Adipocyte (in vitro differentiated cells): ENCODE measurements at regions not wholly inside any gene's neighbourhood (a gene's known extent, or its start where the extent isn't known, plus 50 kb on each side); places are given as distances from the start of the nearest gene placed in this dataset.

ENCODE experiments used
- DNase-seq: peaks from one replicate; pipeline ENCODE4 v3.0.0-alpha.2; 2015; ENCODE audit warnings: low read depth
- H3K27me3 ChIP-seq: replicated peaks from 2 replicates; pipeline ENCODE4 v1.7.0; 2013; ENCODE audit warnings: mild to moderate bottlenecking, low read length, moderate library complexity; ENCODE audit not compliant: control insufficient read depth, insufficient read depth
- H3K36me3 ChIP-seq: 2 replicates; pipeline ENCODE4 v1.7.0; 2013; ENCODE audit warnings: low read length, mild to moderate bottlenecking, moderate library complexity; ENCODE audit not compliant: control insufficient read depth, insufficient read depth, severe bottlenecking
- H3K4me1 ChIP-seq: 2 replicates; pipeline ENCODE4 v1.7.0; 2013; ENCODE audit warnings: mild to moderate bottlenecking, low read length, moderate library complexity; ENCODE audit not compliant: control insufficient read depth, insufficient read depth
- H3K4me3 ChIP-seq: 2 replicates; pipeline ENCODE4 v1.7.0; 2013; ENCODE audit warnings: mild to moderate bottlenecking, low read length, moderate library complexity
- H3K9ac ChIP-seq: 2 replicates; pipeline ENCODE4 v1.7.0; 2013; ENCODE audit warnings: mild to moderate bottlenecking, low read length, moderate library complexity
- H3K9me3 ChIP-seq: 2 replicates; pipeline ENCODE4 v1.7.0; 2013; ENCODE audit warnings: mild to moderate bottlenecking, low read length, moderate library complexity; ENCODE audit not compliant: control insufficient read depth

DNA sequence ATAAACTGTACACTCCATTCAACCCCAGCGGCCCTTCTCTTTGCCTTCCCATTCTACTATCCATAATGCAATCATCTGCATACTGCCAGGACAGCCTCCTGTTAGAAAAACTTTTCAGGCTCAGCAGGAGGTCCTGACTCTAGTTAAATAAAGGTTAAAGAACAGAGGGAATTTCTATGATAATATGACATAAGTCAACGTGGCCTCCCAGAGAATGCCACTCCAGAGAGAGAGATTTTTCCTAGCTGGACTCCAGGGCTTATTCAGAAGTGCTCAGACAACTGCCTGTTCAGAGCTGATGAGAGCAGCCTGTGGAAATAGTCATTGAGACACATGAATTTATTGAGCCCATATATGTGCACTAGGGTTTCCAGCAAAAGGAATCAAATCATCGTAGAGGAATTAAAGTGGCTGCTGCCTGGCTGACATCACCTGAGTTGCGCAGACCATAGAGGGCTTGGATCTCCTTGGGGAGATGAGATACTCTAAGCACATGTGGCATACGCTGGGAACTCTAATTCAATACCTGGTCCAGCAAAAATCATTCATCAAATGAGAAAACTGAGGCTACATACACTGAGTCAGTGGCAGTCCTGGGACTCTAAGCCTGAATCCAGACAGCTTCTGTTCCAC, 736.2 kb downstream of the PTPRU start:
- Histone ChIP-seq H3K9ac (no peak overlapping the region), H3K4me1 (no peaks in the 10 kb centered on the region), H3K27me3 (peaks cover 11% of the 10 kb centered on the region), H3K9me3 (peaks cover 7% of the 10 kb centered on the region), H3K4me3 (no peak overlapping the region), H3K36me3 (no peaks in the 10 kb centered on the region)
- no peak for DNase-seq

DNA sequence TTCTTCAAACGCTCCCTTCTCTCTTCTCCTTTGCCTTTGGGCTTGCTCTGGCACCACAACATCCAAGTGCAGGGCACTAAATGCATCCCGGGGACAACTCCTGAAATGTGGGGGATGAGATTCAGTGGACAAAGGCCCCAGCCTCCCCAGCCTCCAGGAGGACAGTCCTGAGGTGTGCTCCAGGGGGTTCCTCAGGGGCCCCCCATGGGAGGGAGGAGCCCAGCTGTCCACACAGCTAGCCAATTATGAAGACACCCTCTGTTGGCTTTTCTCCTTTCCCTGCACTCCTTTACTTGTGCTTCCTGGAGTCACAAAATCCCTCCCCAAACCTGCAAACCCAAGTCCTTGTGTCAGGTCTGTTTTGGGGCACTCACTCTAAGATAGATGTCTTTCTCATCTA, 735.4 kb downstream of the PTPRU start:
- peaks cover 3% of the 10 kb centered on the region for H3K9me3 ChIP-seq
- H3K27me3 ChIP-seq: peaks cover 18% of the 10 kb centered on the region
- H3K4me3 ChIP-seq: no peak overlapping the region
- DNase-seq: no peak
- no peak overlapping the region for H3K9ac ChIP-seq
- no peaks in the 10 kb centered on the region for H3K4me1 ChIP-seq
- no peaks in the 10 kb centered on the region for H3K36me3 ChIP-seq

DNA sequence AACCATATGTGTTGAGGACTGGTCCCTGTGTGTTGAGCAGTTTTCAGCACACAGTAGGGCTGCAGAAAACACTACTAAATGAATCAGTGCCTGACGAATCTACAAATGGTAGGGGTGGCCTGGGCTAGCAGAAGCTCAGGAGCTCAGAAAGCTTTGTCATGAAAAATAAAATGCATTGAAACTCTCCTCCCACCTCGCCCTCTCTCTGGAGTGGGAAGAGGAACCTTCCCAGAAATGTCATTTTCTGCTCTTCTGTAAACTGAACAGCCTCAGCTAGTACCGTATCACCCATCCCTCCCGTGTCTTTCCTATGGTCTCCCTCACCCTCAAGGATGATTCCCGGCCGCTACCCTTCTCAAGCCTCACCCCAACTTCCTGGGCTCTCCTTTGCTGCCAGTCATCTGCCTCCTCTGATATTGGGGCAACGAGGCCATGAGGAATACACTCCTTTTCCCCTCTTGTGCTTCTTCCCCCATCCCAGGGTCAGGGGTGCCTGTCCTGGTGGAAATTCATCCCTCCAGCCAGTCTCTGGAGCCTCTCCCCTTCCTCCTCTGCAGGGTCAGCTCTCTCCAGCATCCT, 734.5 kb downstream of the PTPRU start:
- Histone ChIP-seq H3K27me3 (peaks cover 19% of the 10 kb centered on the region), H3K4me3 (no peak overlapping the region), H3K4me1 (no peaks in the 10 kb centered on the region), H3K9ac (no peak overlapping the region), H3K36me3 (no peaks in the 10 kb centered on the region), H3K9me3 (peaks cover 3% of the 10 kb centered on the region)
- no peak for DNase-seq

GRCh38 chr1:29969576-29969975, 733.3 kb downstream of the PTPRU start:
- Histone ChIP-seq H3K4me1 (no peaks in the 10 kb centered on the region), H3K4me3 (no peak overlapping the region), H3K27me3 (peaks cover 19% of the 10 kb centered on the region), H3K36me3 (no peaks in the 10 kb centered on the region), H3K9me3 (peaks cover 3% of the 10 kb centered on the region), H3K9ac (no peak overlapping the region)
- no peak for DNase-seq

DNA sequence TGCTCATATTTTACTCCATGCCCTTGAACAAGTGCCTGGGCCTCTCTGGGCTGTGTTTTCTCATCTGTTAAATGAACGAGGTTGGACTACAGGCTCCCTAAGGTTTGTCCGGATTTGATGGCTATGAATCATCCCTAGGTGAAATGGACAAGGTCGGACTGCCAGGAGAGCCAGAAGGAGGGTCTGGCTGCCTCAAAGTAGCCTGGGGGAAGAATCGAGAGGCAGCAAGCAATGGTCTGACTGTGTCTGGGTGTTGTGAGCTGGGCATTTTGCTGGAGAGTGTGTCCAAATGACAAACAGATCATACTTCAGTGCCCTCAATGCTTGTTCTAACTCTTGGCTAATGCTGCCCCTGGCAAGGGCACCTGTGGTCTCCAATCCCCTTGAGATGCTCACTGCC, 730.9 kb downstream of the PTPRU start:
- H3K4me3 ChIP-seq: no peak overlapping the region

DNA sequence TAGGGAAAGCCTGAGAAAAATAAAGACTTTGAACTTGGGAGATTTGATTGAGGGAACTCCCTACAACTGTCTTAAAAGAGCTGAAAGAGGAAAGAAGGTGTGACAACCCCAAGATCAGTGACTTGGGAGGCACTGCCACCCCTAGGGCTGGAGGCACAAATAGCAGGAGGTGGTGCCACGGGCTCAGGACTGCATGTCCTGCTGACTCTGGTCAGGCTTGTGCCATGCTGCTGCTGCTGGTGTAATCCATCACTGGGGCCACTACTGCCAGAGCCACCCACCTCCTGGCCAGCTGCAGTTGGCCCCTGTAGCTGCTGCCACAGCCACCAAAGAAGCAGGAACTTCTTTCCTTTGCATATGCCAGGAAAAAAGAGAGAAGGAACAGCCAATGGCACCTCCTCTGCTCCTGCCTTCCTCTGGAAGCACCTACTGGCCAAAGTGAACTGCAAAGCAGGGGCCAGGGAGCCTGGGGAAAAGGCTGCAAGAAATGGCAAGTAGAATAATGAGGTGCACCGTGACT, 730.3 kb downstream of the PTPRU start:
- H3K4me1 ChIP-seq: no peaks in the 10 kb centered on the region
- H3K4me3 ChIP-seq: no peak overlapping the region
- peaks cover 33% of the 10 kb centered on the region for H3K27me3 ChIP-seq
- peaks cover 3% of the 10 kb centered on the region for H3K9me3 ChIP-seq
- DNase-seq: no peak
- H3K36me3 ChIP-seq: no peaks in the 10 kb centered on the region
- H3K9ac ChIP-seq: no peak overlapping the region

More for the DNA sequence above, 730.9 kb downstream of the PTPRU start:
- Histone ChIP-seq H3K9me3 (peaks cover 3% of the 10 kb centered on the region), H3K27me3 (peaks cover 27% of the 10 kb centered on the region), H3K4me1 (no peaks in the 10 kb centered on the region), H3K9ac (no peak overlapping the region), H3K36me3 (no peaks in the 10 kb centered on the region)
- no peak for DNase-seq

- H3K9me3 ChIP-seq: peaks cover 3% of the 10 kb centered on the region
Measured at GRCh38 chr1:29964718-29965533, 728.6 kb downstream of the PTPRU start.

GRCh38 chr1:29963946-29964345, 727.6 kb downstream of the PTPRU start:
- Histone ChIP-seq H3K27me3 (peaks cover 40% of the 10 kb centered on the region), H3K4me3 (no peak overlapping the region), H3K9me3 (no peaks in the 10 kb centered on the region), H3K36me3 (no peaks in the 10 kb centered on the region), H3K9ac (no peak overlapping the region), H3K4me1 (no peaks in the 10 kb centered on the region)
- DNase-seq: no peak

More at GRCh38 chr1:29964718-29965533, 728.6 kb downstream of the PTPRU start:
- Histone ChIP-seq H3K9ac (no peak overlapping the region), H3K4me3 (no peak overlapping the region), H3K27me3 (peaks cover 40% of the 10 kb centered on the region), H3K36me3 (no peaks in the 10 kb centered on the region), H3K4me1 (no peaks in the 10 kb centered on the region)
- no peak for DNase-seq

DNA sequence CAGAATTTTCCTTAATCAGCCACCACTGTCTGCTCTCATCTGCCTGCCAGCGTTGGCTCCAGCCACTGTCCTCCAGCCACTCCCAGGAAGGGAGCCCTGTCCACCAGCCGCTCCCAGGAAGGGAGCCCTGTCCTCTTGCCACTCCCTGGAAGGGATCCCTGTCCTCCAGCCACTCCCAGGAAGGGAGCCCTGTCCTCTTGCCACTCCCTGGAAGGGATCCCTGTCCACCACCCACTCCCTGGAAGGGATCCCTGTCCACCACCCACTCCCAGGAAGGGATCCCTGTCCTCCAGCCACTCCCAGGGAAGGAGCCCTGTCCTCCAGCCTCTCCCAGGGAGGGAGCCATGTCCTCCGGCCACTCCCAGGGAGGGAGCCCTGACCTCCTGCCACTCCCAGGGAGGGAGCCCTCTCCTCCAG, 726.5 kb downstream of the PTPRU start:
- no peaks in the 10 kb centered on the region for H3K4me1 ChIP-seq
- H3K9me3 ChIP-seq: no peaks in the 10 kb centered on the region
- H3K36me3 ChIP-seq: no peaks in the 10 kb centered on the region
- no peak for DNase-seq
- no peak overlapping the region for H3K9ac ChIP-seq
- H3K27me3 ChIP-seq: peaks cover 40% of the 10 kb centered on the region
- H3K4me3 ChIP-seq: no peak overlapping the region

- Histone ChIP-seq H3K4me1 (no peaks in the 10 kb centered on the region), H3K9ac (no peak overlapping the region), H3K36me3 (no peaks in the 10 kb centered on the region), H3K27me3 (peaks cover 39% of the 10 kb centered on the region), H3K9me3 (no peaks in the 10 kb centered on the region), H3K4me3 (no peak overlapping the region)
- no peak for DNase-seq
Measured at GRCh38 chr1:29962336-29962735, 726.0 kb downstream of the PTPRU start.

- H3K9ac ChIP-seq: no peak overlapping the region
- H3K27me3 ChIP-seq: peaks cover 32% of the 10 kb centered on the region
- no peaks in the 10 kb centered on the region for H3K4me1 ChIP-seq
- no peak overlapping the region for H3K4me3 ChIP-seq
- no peak for DNase-seq
- H3K36me3 ChIP-seq: no peaks in the 10 kb centered on the region
- H3K9me3 ChIP-seq: no peaks in the 10 kb centered on the region
Measured at GRCh38 chr1:29961293-29962059, 725.2 kb downstream of the PTPRU start.
